ENCODE measurements at regions not wholly inside any gene's neighbourhood (a gene's known extent, or its start where the extent isn't known, plus 50 kb on each side); places are given as distances from the start of the nearest gene placed in this dataset.
A peak's percentile ranks its signal among the peaks of the same experiment; 100 is the strongest.

- DNase-seq (ENCODE audit: low read depth) = peak; percentile 78
Observed at GRCh38 chr5:54645882-54646355, 128.4 kb downstream of the SNX18 start.

DNA sequence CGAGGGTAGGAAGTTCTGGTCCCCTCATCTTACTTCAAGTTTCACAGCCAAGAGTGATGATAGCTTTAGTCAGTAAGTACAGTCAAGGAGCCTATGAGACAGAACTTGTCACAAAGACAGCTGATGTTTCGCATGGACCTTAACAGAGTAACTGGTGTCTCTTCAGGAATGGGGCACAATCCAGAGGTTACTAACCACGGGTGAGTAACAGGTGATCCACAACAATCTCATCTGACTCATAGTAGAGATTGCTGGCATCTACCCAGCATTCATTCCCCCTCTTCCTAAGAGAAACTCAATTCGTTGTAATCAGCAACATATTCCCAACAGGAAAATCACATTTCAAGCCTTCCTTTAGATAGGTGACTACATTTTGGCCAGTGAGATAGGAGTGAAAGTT lies 126.7 kb downstream of the SNX18 start:
- DNase-seq (ENCODE audit: low read depth) = no peak

- DNase-seq (ENCODE audit: low read depth) = peak; percentile 91
Observed at GRCh38 chr5:54643685-54644106, 126.1 kb downstream of the SNX18 start.

DNA sequence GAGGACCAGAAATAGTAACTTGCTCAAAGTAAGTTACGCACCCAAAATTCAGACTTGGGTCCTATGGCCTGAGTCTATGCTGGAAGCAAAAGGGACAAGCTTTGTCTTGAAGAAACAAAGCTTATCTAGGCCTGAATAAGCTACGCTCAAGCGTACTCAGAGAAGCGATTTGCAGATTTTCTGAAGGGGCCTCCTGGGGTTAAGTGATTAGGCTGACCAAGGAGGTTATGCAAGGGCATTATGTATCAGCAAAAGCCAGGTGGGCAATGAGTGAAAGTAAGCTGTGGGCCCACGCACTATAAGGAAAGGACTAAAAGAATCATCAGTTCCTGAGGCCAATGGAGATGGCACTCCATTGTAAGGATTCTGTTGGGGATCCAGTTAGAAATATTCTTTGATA lies 122.1 kb downstream of the SNX18 start:
- DNase-seq (ENCODE audit: low read depth) = no peak

DNA sequence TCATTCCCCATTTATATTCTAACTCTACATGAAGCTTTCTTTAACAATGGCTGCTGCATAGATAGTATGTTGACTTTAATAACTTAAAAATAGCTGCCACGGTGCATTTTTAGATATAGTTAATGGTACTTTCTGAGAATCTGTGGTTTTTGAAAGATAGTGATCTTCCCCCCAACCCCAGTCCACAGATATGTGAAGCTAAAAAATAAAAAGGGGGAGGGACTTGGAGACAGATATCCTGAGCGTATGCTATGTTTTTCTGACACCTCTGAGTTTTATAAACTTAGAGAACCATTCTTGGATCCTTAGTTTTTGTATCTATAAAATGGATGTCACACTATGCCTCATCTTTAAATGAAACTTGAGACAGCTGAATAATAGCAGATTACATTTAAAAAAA lies 120.5 kb downstream of the SNX18 start:
- no peak for DNase-seq (ENCODE audit: low read depth)

- DNase-seq (ENCODE audit: low read depth) = no peak
Observed at GRCh38 chr5:54637654-54638053, 120.1 kb downstream of the SNX18 start.

DNA sequence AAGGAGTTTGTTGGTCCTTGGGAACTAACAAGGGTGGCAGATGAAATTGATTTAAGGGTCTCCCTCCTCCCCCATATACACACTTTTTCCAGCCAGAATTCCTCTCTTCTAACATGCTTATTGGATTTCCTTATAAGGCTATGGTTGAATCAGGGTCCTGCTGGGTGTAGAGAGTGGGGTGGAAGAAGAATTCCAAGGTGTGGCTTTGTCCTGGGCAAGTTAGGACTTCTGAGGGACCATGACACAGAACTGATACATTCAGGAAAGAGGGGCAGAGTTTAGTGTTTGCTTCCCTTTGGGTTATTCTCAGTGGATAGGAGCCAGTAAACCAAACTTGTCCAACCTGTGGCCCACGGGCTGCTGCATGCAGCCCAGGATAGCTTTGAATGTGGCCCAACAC lies 116.5 kb downstream of the SNX18 start:
- no peak for DNase-seq (ENCODE audit: low read depth)

DNA sequence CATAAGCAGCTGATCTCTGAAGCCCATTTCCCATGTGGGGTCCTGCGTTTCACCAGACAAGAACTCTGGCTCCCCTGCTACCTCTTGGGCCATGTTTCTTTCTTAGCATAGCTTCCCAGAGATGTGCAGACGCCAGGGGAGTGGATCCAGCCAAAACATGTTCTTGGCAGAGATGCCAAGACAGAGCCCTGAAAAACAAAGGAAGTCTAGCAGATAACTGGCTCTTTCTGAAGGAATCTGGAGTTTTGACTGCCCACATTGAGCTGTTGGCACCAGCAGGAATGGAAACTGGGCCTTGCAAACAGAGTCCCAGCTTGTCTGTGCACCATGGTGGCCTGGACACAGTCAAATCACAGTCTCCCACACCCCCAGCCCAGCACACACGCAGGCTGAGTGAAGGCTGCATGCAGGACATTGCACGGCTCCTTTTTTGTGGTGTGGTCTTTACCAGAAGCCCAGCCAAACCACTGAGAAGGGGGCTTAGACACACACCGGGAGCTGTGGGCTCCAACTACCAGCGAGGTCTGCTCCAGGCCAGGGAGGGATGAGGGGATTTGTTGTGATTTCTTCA lies 114.7 kb downstream of the SNX18 start:
- peak; percentile 41 for DNase-seq (ENCODE audit: low read depth)

GRCh38 chr5:54630738-54631359 lies 113.3 kb downstream of the SNX18 start:
- DNase-seq (ENCODE audit: low read depth) = peak; percentile 52

GRCh38 chr5:54629115-54629514 lies 111.6 kb downstream of the SNX18 start:
- no peak for DNase-seq (ENCODE audit: low read depth)

DNA sequence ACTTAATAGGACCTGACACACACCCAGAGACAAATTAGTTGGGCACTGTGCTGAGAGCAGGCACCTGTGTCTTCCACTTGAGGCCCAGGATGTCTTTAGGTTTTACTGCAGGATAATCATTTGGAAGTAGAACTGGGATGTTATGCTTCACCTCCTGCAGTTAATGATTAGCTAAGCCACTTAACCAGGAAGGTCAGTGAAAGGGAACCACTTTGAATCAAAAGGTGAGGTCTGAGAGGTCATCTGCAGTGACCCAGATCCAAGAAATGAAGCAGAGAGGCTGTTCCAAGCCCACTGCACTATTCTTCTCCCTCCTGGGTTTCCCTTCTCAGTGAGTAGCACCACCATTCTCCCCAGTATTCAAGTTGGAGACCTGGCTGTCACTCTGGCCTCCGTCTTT lies 110.5 kb downstream of the SNX18 start:
- DNase-seq (ENCODE audit: low read depth) = no peak

DNA sequence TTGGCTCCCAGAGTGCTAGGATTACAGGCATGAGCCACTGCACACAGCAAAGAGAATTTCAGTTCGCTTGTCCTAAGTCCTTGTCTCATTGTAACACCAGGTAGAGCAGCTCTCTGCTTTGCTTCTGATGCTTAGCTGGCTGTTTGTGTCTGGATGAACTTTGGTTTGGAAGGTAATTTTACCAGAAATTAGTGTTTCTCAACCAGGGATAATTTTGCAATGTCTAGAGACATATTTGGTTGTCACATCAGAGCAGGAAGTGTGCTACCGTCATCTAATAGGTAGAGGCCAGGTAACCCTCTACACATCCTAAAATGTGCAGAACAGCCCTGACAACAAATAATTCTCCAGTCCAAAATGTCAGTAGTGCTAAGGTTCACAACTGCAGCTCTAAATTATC lies 108.8 kb downstream of the SNX18 start:
- DNase-seq (ENCODE audit: low read depth) = no peak

DNA sequence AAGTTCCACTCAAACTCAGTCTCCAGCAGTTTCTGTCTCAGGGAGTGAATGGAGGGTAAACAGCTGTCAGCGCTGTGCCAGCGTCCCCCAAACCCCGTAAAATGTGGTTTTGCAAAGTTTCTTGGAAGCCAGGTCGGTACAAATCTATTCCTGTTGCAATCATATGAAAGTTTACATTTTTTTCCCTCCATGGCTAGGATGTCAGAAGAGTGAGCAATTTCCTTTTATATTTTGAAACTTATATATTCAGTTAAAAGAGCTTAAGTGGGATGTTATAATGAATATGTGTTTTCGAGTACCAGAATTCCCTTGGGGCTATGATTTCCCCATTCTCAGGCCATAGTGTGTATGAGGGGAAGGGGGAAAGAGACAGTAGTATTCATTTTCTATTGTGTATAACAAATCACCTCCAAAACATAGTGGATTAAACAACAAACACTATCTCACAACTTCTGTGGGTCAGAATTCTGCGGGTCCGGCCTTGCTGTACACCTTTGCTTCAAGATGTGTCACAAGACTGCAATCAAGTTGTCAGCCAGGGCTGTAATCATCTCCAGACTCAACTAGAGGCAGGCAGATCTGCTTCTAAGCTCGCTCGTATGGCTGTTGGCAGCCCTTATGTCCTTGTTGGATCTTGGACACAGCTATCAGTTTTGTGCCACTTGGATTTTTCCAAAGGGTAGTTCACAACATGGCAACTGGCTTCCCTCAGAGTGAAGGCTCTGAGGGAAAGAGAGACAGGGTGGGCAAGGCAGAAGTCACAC lies 107.4 kb downstream of the SNX18 start:
- peak; percentile 90 for DNase-seq (ENCODE audit: low read depth)

DNA sequence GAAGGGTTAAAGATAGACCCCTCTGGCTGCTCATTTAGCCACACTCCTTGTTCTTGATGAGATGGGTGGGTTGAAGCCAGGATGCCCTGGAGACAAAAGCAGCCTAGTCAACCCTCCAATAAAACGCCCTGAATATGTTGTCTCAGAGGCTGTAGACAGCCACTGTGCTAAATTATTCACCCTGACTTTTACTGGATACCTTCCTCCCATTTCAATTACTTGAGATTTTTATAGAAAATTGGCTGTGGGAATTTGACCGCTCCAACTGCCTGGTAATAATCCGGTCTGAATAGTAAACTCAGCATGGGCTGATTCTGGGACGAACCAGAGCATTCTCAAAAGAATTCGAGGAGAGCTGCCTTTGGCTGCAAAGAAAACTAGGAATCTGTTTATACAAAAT lies 104.2 kb downstream of the SNX18 start:
- no peak for DNase-seq (ENCODE audit: low read depth)

GRCh38 chr5:54621048-54621447 lies 103.5 kb downstream of the SNX18 start:
- DNase-seq (ENCODE audit: low read depth) = no peak

DNA sequence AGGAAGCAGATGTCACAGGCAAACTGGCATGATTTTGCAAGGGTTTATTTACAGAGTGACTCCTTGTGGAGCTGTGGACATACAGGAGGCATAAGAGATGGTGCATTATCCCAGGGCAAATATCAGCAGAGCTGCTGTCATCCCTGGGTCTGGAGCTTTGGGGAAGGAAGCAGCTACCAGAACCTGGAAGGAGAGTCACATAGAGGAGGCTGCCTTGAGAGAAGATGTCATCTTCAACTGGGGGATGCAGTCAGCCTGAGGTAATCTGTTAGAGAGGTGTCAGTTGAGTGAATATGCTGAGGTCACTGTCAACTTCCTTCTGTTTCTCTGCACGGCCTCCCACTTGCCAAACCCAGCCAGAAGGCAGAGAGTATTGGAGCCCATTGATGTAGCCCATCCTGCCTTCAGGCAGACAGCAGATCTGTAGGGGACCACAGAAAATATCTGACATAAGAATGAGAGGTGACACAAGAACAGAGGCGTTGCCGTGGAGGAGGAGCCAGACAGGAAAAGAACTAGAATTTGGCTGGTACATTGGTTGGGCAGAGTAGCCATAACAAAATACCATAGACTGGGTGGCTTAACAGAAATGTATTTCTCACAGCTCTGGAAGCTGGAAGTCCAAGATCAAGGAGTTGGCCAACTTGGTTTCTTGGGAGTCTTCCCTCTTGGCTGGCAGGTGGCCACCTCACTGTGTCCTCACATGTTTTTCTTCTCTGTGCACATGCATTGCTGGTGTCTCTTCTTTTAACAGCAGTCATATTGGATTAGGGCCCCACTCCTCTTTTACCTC lies 102.8 kb downstream of the SNX18 start:
- peak; percentile 63 for DNase-seq (ENCODE audit: low read depth)

- no peak for DNase-seq (ENCODE audit: low read depth)
Observed at GRCh38 chr5:54619731-54620130, 102.2 kb downstream of the SNX18 start.

- no peak for DNase-seq (ENCODE audit: low read depth)
Observed at GRCh38 chr5:54616518-54617220, 99.1 kb downstream of the SNX18 start.

GRCh38 chr5:54616031-54616430 lies 98.5 kb downstream of the SNX18 start:
- peak; percentile 92 for DNase-seq (ENCODE audit: low read depth)

DNA sequence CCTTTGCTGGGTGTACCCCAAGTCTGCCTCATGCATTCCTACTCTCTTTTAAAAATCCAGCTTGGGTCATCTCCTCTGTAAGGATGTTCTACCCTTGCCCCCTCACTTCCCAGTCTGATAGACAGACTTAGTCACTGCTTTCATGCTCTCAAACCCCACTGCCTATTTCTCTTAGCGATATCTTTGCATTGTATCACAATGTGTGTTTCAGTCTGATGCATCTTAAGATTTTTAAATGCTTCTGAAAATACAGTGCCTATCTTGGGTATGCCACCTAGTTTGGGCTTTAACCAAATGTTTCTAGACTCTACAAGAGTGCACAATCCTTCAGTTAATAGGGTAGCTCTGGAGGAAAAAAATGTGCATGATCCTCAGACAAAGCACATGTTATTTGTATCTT lies 97.8 kb downstream of the SNX18 start:
- no peak for DNase-seq (ENCODE audit: low read depth)

- no peak for DNase-seq (ENCODE audit: low read depth)
Observed at GRCh38 chr5:54612711-54613110, 95.2 kb downstream of the SNX18 start.
